DMS 273 (cell line): ENCODE measurements at regions not wholly inside any gene's neighbourhood (a gene's known extent, or its start where the extent isn't known, plus 50 kb on each side); places are given as distances from the start of the nearest gene placed in this dataset.
"Not testable (repeated sequence)": the region's sequence is repeated elsewhere in the genome, so short reads cannot be mapped to it uniquely, and the experiment has no call there.

ENCODE experiments used
- DNase-seq: peaks from one replicate; lab custom pipeline; 2025; ENCODE audit not compliant: unreplicated experiment; lab: John Stamatoyannopoulos, UW

- no peak for DNase-seq
Observed at GRCh38 chr6:170003451-170004160, 252.2 kb downstream of the ERMARD start.

- DNase-seq = no peak
Observed at GRCh38 chr6:170003027-170003426, 251.6 kb downstream of the ERMARD start.

GRCh38 chr6:170001782-170002181 is 250.4 kb downstream of the ERMARD start:
- DNase-seq = not testable (repeated sequence)

GRCh38 chr6:170000071-170000843 is 248.8 kb downstream of the ERMARD start:
- no peak for DNase-seq

- no peak for DNase-seq
Observed at GRCh38 chr6:169999367-169999766, 247.9 kb downstream of the ERMARD start.

GRCh38 chr6:169998457-169998856 is 247.0 kb downstream of the ERMARD start:
- no peak for DNase-seq

- DNase-seq = no peak
Observed at GRCh38 chr6:169997930-169998218, 246.5 kb downstream of the ERMARD start.

GRCh38 chr6:169997187-169997929 is 245.9 kb downstream of the ERMARD start:
- DNase-seq = no peak

- no peak for DNase-seq
Observed at GRCh38 chr6:169996378-169997051, 245.1 kb downstream of the ERMARD start.

GRCh38 chr6:169994739-169995138 is 243.3 kb downstream of the ERMARD start:
- DNase-seq = no peak

- DNase-seq = no peak
Observed at GRCh38 chr6:169993861-169994481, 242.5 kb downstream of the ERMARD start.

- DNase-seq = no peak
Observed at GRCh38 chr6:169991913-169992312, 240.5 kb downstream of the ERMARD start.

GRCh38 chr6:169991031-169991390 is 239.6 kb downstream of the ERMARD start:
- DNase-seq = no peak

GRCh38 chr6:169990095-169991030 is 238.9 kb downstream of the ERMARD start:
- no peak for DNase-seq

- DNase-seq = no peak
Observed at GRCh38 chr6:169989594-169989993, 238.2 kb downstream of the ERMARD start.

- DNase-seq = no peak
Observed at GRCh38 chr6:169988769-169989550, 237.5 kb downstream of the ERMARD start.

GRCh38 chr6:169986848-169987498 is 235.6 kb downstream of the ERMARD start:
- DNase-seq = no peak

GRCh38 chr6:169986171-169986847 is 234.9 kb downstream of the ERMARD start:
- DNase-seq = no peak
